Ovary (tissue), 7 donors: ENCODE measurements at regions not wholly inside any gene's neighbourhood (a gene's known extent, or its start where the extent isn't known, plus 50 kb on each side); places are given as distances from the start of the nearest gene placed in this dataset.

Source experiments
- DNase-seq, 5 donors: peaks; one replicate each; pipeline ENCODE4 v3.0.0-alpha.2; 2019 to 2020
- H3K27ac ChIP-seq, 2 donors: fragments of 200-600 bp; one replicate each; pipeline versions ENCODE4 v1.5.1 to v1.8.0; 2019 to 2022
- H3K27me3 ChIP-seq: fragments of 200-600 bp; one replicate; pipeline ENCODE4 v1.8.0; 2022
- H3K36me3 ChIP-seq: fragments of 200-600 bp; sonication (generic); one replicate; pipeline ENCODE4 v1.5.1; 2019
- H3K4me1 ChIP-seq: one replicate; pipeline ENCODE4 v1.8.1; 2013; ENCODE audit warnings: mild to moderate bottlenecking, moderate library complexity; ENCODE audit not compliant: insufficient read depth
- H3K4me3 ChIP-seq: fragments of 200-600 bp; sonication (generic); one replicate; pipeline ENCODE4 v1.5.1; 2017
- H3K9me3 ChIP-seq, 2 donors: fragments of 200-600 bp in 1 of 2; sonication (generic) in 1 of 2; one replicate each; pipeline versions ENCODE4 v1.5.1 to v1.8.1; 2013 to 2019; ENCODE audit warnings: mild to moderate bottlenecking in 1 of 2, moderate library complexity in 1 of 2
- EP300 ChIP-seq: sonication (generic); formaldehyde crosslinking; IDR thresholded peaks from one replicate; pipeline ENCODE4 v1.6.1; 2017; ENCODE audit warnings: antibody characterized with exemption
- POLR2A ChIP-seq: fragments of 450-650 bp; IDR thresholded peaks from one replicate; pipeline ENCODE4 v1.6.1; 2017; ENCODE audit warnings: antibody characterized with exemption, mild to moderate bottlenecking, moderate library complexity
- WGBS, 3 donors: extraction: QIAGEN DNeasy Blood & Tissue Kit in 1 of 3; methylation state at CpG; one replicate each; pipeline versions ENCODE4 v1.1.5 to v1.1.7; 2013 to 2017; 5-methylcytosine and 5-hydroxymethylcytosine counted together
- intact Hi-C, 4 donors: fragments of 100-400 bp; cut with DNase I; formaldehyde crosslinking; loops; one replicate each; pipeline versions ENCODE4 v1.11.0 to v1.15.1; 2022 to 2023
- TF ChIP-seq, protein P1 (sequence below), 3 donors: fragments of 450-650 bp in 2 of 3; fragments of 200-600 bp in 1 of 3; IDR thresholded peaks; one replicate each; pipeline versions ENCODE4 v1.5.1 to v1.8.0; 2016 to 2022; ENCODE audit warnings: antibody characterized with exemption in 3 of 3, mild to moderate bottlenecking in 1 of 3
- donor health status: DM: no; HTN: no; CAD: no; lungs with moderate emphysema.
- donor health status: DM: no; HTN: no; CAD: no.
- donor health status: Bipolar disorder and iron deficiency.
- donor health status: DM: no; HTN: no; CAD: no.
- donor health status: DM: yes; HTN: yes; CAD: no.

GRCh38 chr17:14776791-14777190 lies 475.9 kb downstream of the HS3ST3B1 start:
- no peak for DNase-seq
- intact Hi-C loops, result no loop called here
- Histone ChIP-seq H3K4me3 (no peak overlapping the region), H3K9me3 (no peaks in the 10 kb centered on the region), H3K27me3 (no peaks in the 10 kb centered on the region), H3K36me3 (no peaks in the 10 kb centered on the region), H3K27ac (no peak overlapping the region), H3K4me1 (no peaks in the 10 kb centered on the region)
- WGBS, 3 donors, result 39 to 79% (median 65%) methylated on average over 1 of the region's 1 CpG
- TF ChIP-seq, protein P1, sequence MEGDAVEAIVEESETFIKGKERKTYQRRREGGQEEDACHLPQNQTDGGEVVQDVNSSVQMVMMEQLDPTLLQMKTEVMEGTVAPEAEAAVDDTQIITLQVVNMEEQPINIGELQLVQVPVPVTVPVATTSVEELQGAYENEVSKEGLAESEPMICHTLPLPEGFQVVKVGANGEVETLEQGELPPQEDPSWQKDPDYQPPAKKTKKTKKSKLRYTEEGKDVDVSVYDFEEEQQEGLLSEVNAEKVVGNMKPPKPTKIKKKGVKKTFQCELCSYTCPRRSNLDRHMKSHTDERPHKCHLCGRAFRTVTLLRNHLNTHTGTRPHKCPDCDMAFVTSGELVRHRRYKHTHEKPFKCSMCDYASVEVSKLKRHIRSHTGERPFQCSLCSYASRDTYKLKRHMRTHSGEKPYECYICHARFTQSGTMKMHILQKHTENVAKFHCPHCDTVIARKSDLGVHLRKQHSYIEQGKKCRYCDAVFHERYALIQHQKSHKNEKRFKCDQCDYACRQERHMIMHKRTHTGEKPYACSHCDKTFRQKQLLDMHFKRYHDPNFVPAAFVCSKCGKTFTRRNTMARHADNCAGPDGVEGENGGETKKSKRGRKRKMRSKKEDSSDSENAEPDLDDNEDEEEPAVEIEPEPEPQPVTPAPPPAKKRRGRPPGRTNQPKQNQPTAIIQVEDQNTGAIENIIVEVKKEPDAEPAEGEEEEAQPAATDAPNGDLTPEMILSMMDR (IDR thresholded peaks at IDR 0.05), result no peak
- TF ChIP-seq POLR2A, result no peak

GRCh38 chr17:14775731-14776492 lies 475.0 kb downstream of the HS3ST3B1 start:
- Histone ChIP-seq H3K27me3 (no peaks in the 10 kb centered on the region), H3K36me3 (no peaks in the 10 kb centered on the region), H3K4me1 (no peaks in the 10 kb centered on the region), H3K9me3 (no peaks in the 10 kb centered on the region), H3K4me3 (no peak overlapping the region), H3K27ac (no peak overlapping the region)
- DNase-seq, result no peak
- TF ChIP-seq, protein P1 (IDR thresholded peaks at IDR 0.05), result no peak
- no peak for TF ChIP-seq EP300
- no peak for TF ChIP-seq POLR2A
- intact Hi-C loops, result no loop called here
- 30 to 40% (median 31%) methylated on average over 8 of the region's 8 CpGs for WGBS, 3 donors

DNA sequence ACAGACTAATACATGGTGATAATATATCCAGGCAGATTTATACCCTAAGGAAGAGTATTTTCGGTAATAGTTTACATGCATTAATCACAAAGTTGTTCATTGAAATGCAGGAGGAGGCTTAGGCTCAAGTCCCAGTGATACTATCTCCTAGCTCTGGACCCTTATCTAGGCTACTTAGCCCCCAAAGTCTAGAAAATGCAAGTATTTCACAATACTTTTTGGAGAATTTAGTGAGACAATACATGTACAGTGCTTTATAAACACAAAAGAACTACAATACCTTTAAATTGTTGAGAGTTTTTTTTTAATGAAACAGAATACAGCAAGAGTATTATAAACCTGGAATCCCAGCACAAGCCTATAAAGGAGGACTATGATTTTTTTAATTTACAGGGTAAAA lies 473.9 kb downstream of the HS3ST3B1 start:
- intact Hi-C loops, result no loop called here
- Histone ChIP-seq H3K4me3 (no peak overlapping the region), H3K27ac (no peak overlapping the region)

GRCh38 chr17:14772776-14773175 lies 471.9 kb downstream of the HS3ST3B1 start:
- Histone ChIP-seq H3K9me3 (no peaks in the 10 kb centered on the region), H3K36me3 (no peaks in the 10 kb centered on the region), H3K27me3 (no peaks in the 10 kb centered on the region), H3K4me1 (no peaks in the 10 kb centered on the region), H3K27ac (no peak overlapping the region), H3K4me3 (no peak overlapping the region)
- no peak for DNase-seq
- 62 to 65% (median 62%) methylated on average over 2 of the region's 2 CpGs for WGBS, 3 donors
- intact Hi-C loops, result no loop called here
- TF ChIP-seq, protein P1 (IDR thresholded peaks at IDR 0.05), result no peak
- no peak for TF ChIP-seq EP300
- no peak for TF ChIP-seq POLR2A

More for the DNA sequence above, 473.9 kb downstream of the HS3ST3B1 start:
- no peaks in the 10 kb centered on the region for H3K4me1 ChIP-seq
- DNase-seq, result no peak
- no peaks in the 10 kb centered on the region for H3K36me3 ChIP-seq
- WGBS, 3 donors, result 0 to 93% (median 87%) methylated on average over 1 of the region's 1 CpG
- TF ChIP-seq, protein P1 (IDR thresholded peaks at IDR 0.05), result no peak
- no peak for TF ChIP-seq POLR2A
- TF ChIP-seq EP300, result no peak
- H3K27me3 ChIP-seq, result no peaks in the 10 kb centered on the region
- H3K9me3 ChIP-seq, result no peaks in the 10 kb centered on the region
